Retinal pigment epithelial cell (primary cell): ENCODE measurements at regions not wholly inside any gene's neighbourhood (a gene's known extent, or its start where the extent isn't known, plus 50 kb on each side); places are given as distances from the start of the nearest gene placed in this dataset.

ENCODE experiments used
- DNase-seq: peaks from one replicate; pipeline ENCODE4 v3.0.0-alpha.2; 2010; ENCODE audit warnings: low read depth
- H3K4me3 ChIP-seq: 2 replicates; pipeline ENCODE4 v1.5.1; 2011; ENCODE audit warnings: mild to moderate bottlenecking, low read length, control low read depth, moderate library complexity
- CTCF ChIP-seq: conservative IDR thresholded peaks from 2 replicates; pipeline ENCODE4 v1.5.1; 2011; ENCODE audit warnings: low read depth, low read length, control low read depth, inconsistent platforms

- H3K4me3 ChIP-seq, result no peak overlapping the region
These were observed 178.5 kb downstream of the SMAD6 start for GRCh38 chr15:66880380-66881155.

GRCh38 chr15:66881173-66881905 lies 179.3 kb downstream of the SMAD6 start:
- H3K4me3 ChIP-seq, result no peak overlapping the region
- no peak for DNase-seq
- TF ChIP-seq CTCF, result no peak

More at GRCh38 chr15:66880380-66881155, 178.5 kb downstream of the SMAD6 start:
- DNase-seq, result no peak
- TF ChIP-seq CTCF, result no peak

- TF ChIP-seq CTCF, result no peak
- no peak overlapping the region for H3K4me3 ChIP-seq
- no peak for DNase-seq
These were observed 180.4 kb downstream of the SMAD6 start for GRCh38 chr15:66882251-66883020.

- H3K4me3 ChIP-seq, result no peak overlapping the region
- no peak for TF ChIP-seq CTCF
- DNase-seq, result peak; percentile 100
These were observed 181.4 kb downstream of the SMAD6 start for GRCh38 chr15:66883284-66883911.

GRCh38 chr15:66884115-66884622 lies 181.2 kb upstream of the SMAD3 start:
- no peak for TF ChIP-seq CTCF
- no peak for DNase-seq
- H3K4me3 ChIP-seq, result no peak overlapping the region

GRCh38 chr15:66884661-66885237 lies 180.7 kb upstream of the SMAD3 start:
- no peak overlapping the region for H3K4me3 ChIP-seq
- TF ChIP-seq CTCF, result no peak
- no peak for DNase-seq
